Peyer's patch (tissue), 4 donors: ENCODE measurements at regions not wholly inside any gene's neighbourhood (a gene's known extent, or its start where the extent isn't known, plus 50 kb on each side); places are given as distances from the start of the nearest gene placed in this dataset.
A peak's percentile ranks its signal among the peaks of the same experiment; 100 is the strongest.

Experiments
- DNase-seq, 3 donors: peaks; one replicate each; pipeline ENCODE4 v3.0.0-alpha.2; 2017 to 2019
- H3K27ac ChIP-seq, 4 donors: fragments of 200-600 bp; sonication (generic); one replicate each; pipeline ENCODE4 v1.5.1; 2016 to 2019
- H3K27me3 ChIP-seq, 2 donors: fragments of 200-600 bp; sonication (generic); one replicate each; pipeline ENCODE4 v1.5.1; 2019
- H3K36me3 ChIP-seq, 3 donors: fragments of 200-600 bp; sonication (generic); one replicate each; pipeline ENCODE4 v1.5.1; 2016 to 2019
- H3K4me1 ChIP-seq, 4 donors: fragments of 200-600 bp; sonication (generic); one replicate each; pipeline ENCODE4 v1.5.1; 2016 to 2019
- H3K4me3 ChIP-seq, 4 donors: fragments of 200-600 bp; sonication (generic); 1 replicate in 3 of 4; 2 replicates in 1 of 4; pipeline ENCODE4 v1.5.1; 2016 to 2019; ENCODE audit warnings: mild to moderate bottlenecking in 1 of 4
- H3K9me3 ChIP-seq, 4 donors: fragments of 200-600 bp; sonication (generic); one replicate each; pipeline ENCODE4 v1.5.1; 2016 to 2019; ENCODE audit warnings: mild to moderate bottlenecking in 1 of 4
- POLR2A ChIP-seq, 2 donors: fragments of 450-650 bp; IDR thresholded peaks; one replicate each; pipeline ENCODE4 v1.5.1; 2017; ENCODE audit warnings: antibody characterized with exemption in 2 of 2, mild to moderate bottlenecking in 2 of 2, moderate library complexity in 2 of 2
- TF ChIP-seq, protein P1 (sequence below), 6 experiments: fragments of 450-650 bp in 4 of 6; fragments of 200-600 bp in 2 of 6; sonication (generic) in 1 of 6; IDR thresholded peaks; one replicate each; pipeline ENCODE4 v1.5.1; 2017 to 2019; ENCODE audit warnings: antibody characterized with exemption in 6 of 6, mild to moderate bottlenecking in 3 of 6, moderate library complexity in 1 of 6

GRCh38 chr1:10864776-10865175 lies 68.3 kb upstream of the CASZ1 start:
- H3K27me3 ChIP-seq = no peaks in the 10 kb centered on the region
- no peak overlapping the region for H3K4me3 ChIP-seq
- no peak for DNase-seq
- no peak overlapping the region for H3K27ac ChIP-seq
- peaks cover 4 to 16% (median 11%) of the 10 kb centered on the region in 4 donors for H3K4me1 ChIP-seq
- no peaks in the 10 kb centered on the region for H3K9me3 ChIP-seq
- no peak for TF ChIP-seq POLR2A (IDR thresholded peaks at IDR 0.05)
- TF ChIP-seq, protein P1, sequence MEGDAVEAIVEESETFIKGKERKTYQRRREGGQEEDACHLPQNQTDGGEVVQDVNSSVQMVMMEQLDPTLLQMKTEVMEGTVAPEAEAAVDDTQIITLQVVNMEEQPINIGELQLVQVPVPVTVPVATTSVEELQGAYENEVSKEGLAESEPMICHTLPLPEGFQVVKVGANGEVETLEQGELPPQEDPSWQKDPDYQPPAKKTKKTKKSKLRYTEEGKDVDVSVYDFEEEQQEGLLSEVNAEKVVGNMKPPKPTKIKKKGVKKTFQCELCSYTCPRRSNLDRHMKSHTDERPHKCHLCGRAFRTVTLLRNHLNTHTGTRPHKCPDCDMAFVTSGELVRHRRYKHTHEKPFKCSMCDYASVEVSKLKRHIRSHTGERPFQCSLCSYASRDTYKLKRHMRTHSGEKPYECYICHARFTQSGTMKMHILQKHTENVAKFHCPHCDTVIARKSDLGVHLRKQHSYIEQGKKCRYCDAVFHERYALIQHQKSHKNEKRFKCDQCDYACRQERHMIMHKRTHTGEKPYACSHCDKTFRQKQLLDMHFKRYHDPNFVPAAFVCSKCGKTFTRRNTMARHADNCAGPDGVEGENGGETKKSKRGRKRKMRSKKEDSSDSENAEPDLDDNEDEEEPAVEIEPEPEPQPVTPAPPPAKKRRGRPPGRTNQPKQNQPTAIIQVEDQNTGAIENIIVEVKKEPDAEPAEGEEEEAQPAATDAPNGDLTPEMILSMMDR (IDR thresholded peaks at IDR 0.05) = no peak
- no peaks in the 10 kb centered on the region for H3K36me3 ChIP-seq

DNA sequence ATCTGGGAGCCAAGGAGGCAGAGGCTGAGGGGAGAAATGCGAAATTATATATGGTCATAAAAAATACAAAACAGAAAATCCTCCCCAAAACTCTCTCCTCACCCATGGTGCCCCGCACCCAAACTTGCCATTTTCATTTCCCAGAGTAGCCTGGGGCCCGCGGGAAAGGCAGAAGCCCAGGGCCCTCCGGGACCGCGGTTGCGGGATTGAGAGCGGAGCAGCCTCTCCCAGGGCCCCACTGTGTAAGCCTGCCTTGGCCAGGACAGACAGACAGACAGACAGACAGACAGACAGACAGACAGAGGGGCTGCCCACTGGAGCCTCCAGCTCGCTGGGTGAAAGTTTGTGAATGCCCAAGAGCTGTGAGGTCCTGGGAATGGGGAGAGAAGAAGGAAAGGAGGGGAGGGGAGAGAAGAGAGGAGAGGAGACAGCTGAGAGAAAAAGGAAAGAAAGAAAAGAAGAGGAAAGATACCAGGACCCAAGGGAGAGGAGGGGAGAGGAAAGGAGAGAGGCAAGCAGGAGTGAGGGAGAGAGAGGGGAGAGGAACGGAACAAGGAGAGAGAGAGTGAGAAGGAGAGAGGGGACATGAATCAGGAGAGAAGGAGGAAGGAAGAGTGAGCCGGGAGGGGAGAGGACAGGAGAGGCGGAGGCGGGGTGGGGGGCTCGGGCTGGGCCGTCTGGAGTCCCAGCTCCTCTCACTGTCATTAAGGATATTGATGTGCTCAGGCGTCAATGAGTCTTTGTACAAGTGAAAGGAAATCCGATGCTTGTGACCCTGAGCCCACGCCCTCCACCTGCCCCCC lies 69.3 kb upstream of the CASZ1 start:
- DNase-seq = no peak
- Histone ChIP-seq H3K27me3 (no peaks in the 10 kb centered on the region), H3K4me1 (peaks cover 4 to 16% (median 11%) of the 10 kb centered on the region in 4 donors), H3K36me3 (no peaks in the 10 kb centered on the region), H3K4me3 (no peak overlapping the region), H3K27ac (no peak overlapping the region), H3K9me3 (no peaks in the 10 kb centered on the region)
- no peak for TF ChIP-seq POLR2A (IDR thresholded peaks at IDR 0.05)
- TF ChIP-seq, protein P1 (IDR thresholded peaks at IDR 0.05) = no peak

GRCh38 chr1:10866321-10867093 lies 70.1 kb upstream of the CASZ1 start:
- peaks cover 4 to 16% (median 11%) of the 10 kb centered on the region in 4 donors for H3K4me1 ChIP-seq
- TF ChIP-seq, protein P1 (IDR thresholded peaks at IDR 0.05) = no peak
- TF ChIP-seq POLR2A (IDR thresholded peaks at IDR 0.05) = no peak
- H3K27me3 ChIP-seq = no peaks in the 10 kb centered on the region
- peak overlapping the region; percentile 28 to 64 (median 54) for H3K4me3 ChIP-seq
- no peaks in the 10 kb centered on the region for H3K9me3 ChIP-seq
- no peaks in the 10 kb centered on the region for H3K36me3 ChIP-seq
- no peak overlapping the region for H3K27ac ChIP-seq
- peak; percentile 17 to 62 (median 51) for DNase-seq

DNA sequence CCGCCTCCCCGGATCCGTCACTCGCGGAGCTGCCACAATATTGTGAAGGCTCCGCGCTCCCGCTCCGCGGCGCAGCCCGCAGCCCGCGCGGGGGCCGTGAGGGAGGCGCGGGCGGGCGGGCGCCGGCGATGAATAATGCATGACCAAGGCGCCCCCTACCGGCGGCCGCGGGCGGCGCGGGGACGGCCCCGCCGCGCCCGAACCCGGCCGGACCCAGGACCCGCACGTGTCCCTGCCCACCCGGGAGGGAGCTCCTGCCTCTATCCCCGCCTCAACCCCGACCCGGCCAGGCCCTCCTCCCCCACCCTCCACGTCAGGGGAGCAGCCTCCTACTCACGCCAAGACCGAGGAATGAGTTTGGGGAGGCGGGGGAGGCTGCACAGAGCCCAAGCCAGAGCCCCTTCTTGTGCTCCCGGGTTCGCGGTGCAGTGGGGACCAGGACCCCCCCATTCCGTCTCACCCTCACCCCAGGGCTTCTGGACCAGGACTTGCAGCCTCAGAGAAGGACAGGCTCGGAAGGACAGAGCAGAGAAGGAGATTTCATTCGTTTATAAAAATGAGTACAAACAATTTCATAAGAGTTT lies 70.8 kb upstream of the CASZ1 start:
- no peak for TF ChIP-seq POLR2A (IDR thresholded peaks at IDR 0.05)
- TF ChIP-seq, protein P1 (IDR thresholded peaks at IDR 0.05) = peak; percentile 61 to 91 (median 82)
- no peak overlapping the region for H3K27ac ChIP-seq
- no peaks in the 10 kb centered on the region for H3K27me3 ChIP-seq
- no peaks in the 10 kb centered on the region for H3K36me3 ChIP-seq
- peaks cover 4 to 16% (median 11%) of the 10 kb centered on the region in 4 donors for H3K4me1 ChIP-seq
- peak overlapping the region; percentile 28 to 64 (median 54) for H3K4me3 ChIP-seq
- peak; percentile 31 to 80 (median 73) for DNase-seq
- H3K9me3 ChIP-seq = no peaks in the 10 kb centered on the region

DNA sequence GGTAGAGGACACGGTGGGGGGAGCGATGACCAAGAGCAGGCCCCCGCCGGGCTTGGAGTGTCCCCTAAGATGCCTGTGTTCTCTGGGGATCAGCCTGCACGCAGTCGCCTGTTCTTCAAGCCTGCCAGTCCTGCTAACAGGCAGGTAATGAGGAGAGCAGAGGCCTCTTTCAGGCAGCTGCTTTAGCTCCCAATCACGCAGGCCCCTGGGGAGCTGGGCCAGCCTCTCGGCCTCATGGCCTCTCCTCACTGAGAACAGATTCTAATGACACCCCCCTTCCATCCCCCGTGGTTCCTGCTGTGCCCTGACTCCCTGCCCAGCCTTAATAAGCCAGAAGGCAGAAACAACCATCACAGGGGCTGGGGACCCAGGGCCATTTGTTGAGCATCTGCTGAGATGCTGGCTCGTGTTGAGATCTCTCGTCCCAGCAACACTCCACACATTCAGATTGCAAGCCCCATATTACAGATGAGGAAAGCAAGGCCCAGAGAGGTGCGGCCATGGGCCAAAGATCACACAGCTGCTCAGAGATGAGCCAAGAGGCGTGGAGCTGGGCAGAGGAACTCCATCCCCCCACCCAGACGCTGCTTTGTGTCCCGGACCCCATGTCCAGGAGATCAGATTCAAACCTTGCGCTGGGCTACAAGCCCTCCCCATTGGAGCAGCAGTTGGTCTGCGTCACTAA lies 71.6 kb upstream of the CASZ1 start:
- Histone ChIP-seq H3K4me3 (no peak overlapping the region), H3K27me3 (no peaks in the 10 kb centered on the region), H3K27ac (no peak overlapping the region), H3K36me3 (no peaks in the 10 kb centered on the region), H3K4me1 (peaks cover 4 to 16% (median 11%) of the 10 kb centered on the region in 4 donors), H3K9me3 (no peaks in the 10 kb centered on the region)
- DNase-seq = no peak
- TF ChIP-seq, protein P1 (IDR thresholded peaks at IDR 0.05) = no peak
- no peak for TF ChIP-seq POLR2A (IDR thresholded peaks at IDR 0.05)
